ENCODE measurements at regions not wholly inside any gene's neighbourhood (a gene's known extent, or its start where the extent isn't known, plus 50 kb on each side); places are given as distances from the start of the nearest gene placed in this dataset.

GRCh38 chr19:31943778-31944177, 401.6 kb upstream of the ZNF507 start:
- Histone ChIP-seq H2AFZ (ENCODE audit: low read length) (no peak overlapping the region), H3K4me2 (ENCODE audit: insufficient read depth, low read length, poor library complexity, severe bottlenecking) (no peak overlapping the region), H3K4me1 (ENCODE audit: control insufficient read depth in 2 of 2, insufficient read depth in 1 of 2, low read depth in 1 of 2, low read length in 2 of 2) (peaks cover 0 to 1% of the 10 kb centered on the region in 2 donors), H3K9me3 (replicated peaks in 1 of 2; ENCODE audit: control insufficient read depth in 2 of 2, insufficient read depth in 1 of 2, low read depth in 1 of 2, low read length in 2 of 2) (no peaks in the 10 kb centered on the region), H3K23ac (ENCODE audit: low read depth, low read length, poor library complexity) (no peak overlapping the region), H3K4me3 (ENCODE audit: low read length in 2 of 2) (no peak overlapping the region), H2AK5ac (ENCODE audit: low read depth, low read length) (no peak overlapping the region), H3K36me3 (replicated peaks in 1 of 2; ENCODE audit: control insufficient read depth in 2 of 2, insufficient read depth in 2 of 2, low read length in 2 of 2) (no peaks in the 10 kb centered on the region), H3K14ac (ENCODE audit: low read length) (no peak overlapping the region), H4K8ac (ENCODE audit: low read depth, low read length) (no peak overlapping the region), H2BK15ac (ENCODE audit: low read length) (no peak overlapping the region), H3K27ac (replicated peaks; ENCODE audit: low read length) (no peak overlapping the region), H4K91ac (ENCODE audit: low read depth, low read length, poor library complexity) (no peak overlapping the region), H2BK120ac (ENCODE audit: low read depth, low read length) (no peak overlapping the region), H3K4ac (ENCODE audit: low read length) (no peak overlapping the region), H3K18ac (ENCODE audit: low read length) (no peak overlapping the region), H2BK5ac (ENCODE audit: low read length) (no peak overlapping the region), H3K9ac (ENCODE audit: low read depth, low read length, poor library complexity) (no peak overlapping the region), H3K27me3 (ENCODE audit: control insufficient read depth in 3 of 3, insufficient read depth in 3 of 3, low read depth in 1 of 3, low read length in 3 of 3) (no peaks in the 10 kb centered on the region), H3K79me1 (ENCODE audit: low read depth, low read length) (no peaks in the 10 kb centered on the region), H2BK12ac (ENCODE audit: low read length) (no peak overlapping the region)
- no peak for DNase-seq (ENCODE audit: low spot score)
- no CpG with 5 or more reads among the region's 11 CpGs for WGBS, 2 donors (ENCODE audit: extremely low coverage in 2 of 2, insufficient read length in 2 of 2, insufficient replicate concordance in 1 of 2)

- Histone ChIP-seq H2BK12ac (ENCODE audit: low read length) (no peak overlapping the region), H3K9ac (ENCODE audit: low read depth, low read length, poor library complexity) (no peak overlapping the region), H3K4me3 (ENCODE audit: low read length in 2 of 2) (no peak overlapping the region), H3K4me1 (ENCODE audit: control insufficient read depth in 2 of 2, insufficient read depth in 1 of 2, low read depth in 1 of 2, low read length in 2 of 2) (peaks cover 0 to 3% of the 10 kb centered on the region in 2 donors), H2AK5ac (ENCODE audit: low read depth, low read length) (no peak overlapping the region), H3K14ac (ENCODE audit: low read length) (no peak overlapping the region), H3K27ac (replicated peaks; ENCODE audit: low read length) (no peak overlapping the region), H3K23ac (ENCODE audit: low read depth, low read length, poor library complexity) (no peak overlapping the region), H3K4ac (ENCODE audit: low read length) (no peak overlapping the region), H2BK120ac (ENCODE audit: low read depth, low read length) (no peak overlapping the region), H3K79me1 (ENCODE audit: low read depth, low read length) (no peaks in the 10 kb centered on the region), H3K18ac (ENCODE audit: low read length) (no peak overlapping the region), H4K91ac (ENCODE audit: low read depth, low read length, poor library complexity) (no peak overlapping the region), H3K9me3 (replicated peaks in 1 of 2; ENCODE audit: control insufficient read depth in 2 of 2, insufficient read depth in 1 of 2, low read depth in 1 of 2, low read length in 2 of 2) (no peaks in the 10 kb centered on the region), H3K27me3 (ENCODE audit: control insufficient read depth in 3 of 3, insufficient read depth in 3 of 3, low read depth in 1 of 3, low read length in 3 of 3) (no peaks in the 10 kb centered on the region), H2BK5ac (ENCODE audit: low read length) (no peak overlapping the region), H2BK15ac (ENCODE audit: low read length) (no peak overlapping the region), H3K4me2 (ENCODE audit: insufficient read depth, low read length, poor library complexity, severe bottlenecking) (no peak overlapping the region), H2AFZ (ENCODE audit: low read length) (no peak overlapping the region), H3K36me3 (replicated peaks in 1 of 2; ENCODE audit: control insufficient read depth in 2 of 2, insufficient read depth in 2 of 2, low read length in 2 of 2) (no peaks in the 10 kb centered on the region), H4K8ac (ENCODE audit: low read depth, low read length) (no peak overlapping the region)
- DNase-seq (ENCODE audit: low spot score): no peak
- WGBS, 2 donors (ENCODE audit: extremely low coverage in 2 of 2, insufficient read length in 2 of 2, insufficient replicate concordance in 1 of 2): no CpG with 5 or more reads among the region's 3 CpGs
These were observed 401.1 kb upstream of the ZNF507 start for GRCh38 chr19:31944326-31944725.

GRCh38 chr19:31946491-31946890, 398.9 kb upstream of the ZNF507 start:
- no peak for DNase-seq (ENCODE audit: low spot score)
- no peak overlapping the region for H2BK15ac ChIP-seq (ENCODE audit: low read length)
- H3K4me2 ChIP-seq (ENCODE audit: insufficient read depth, low read length, poor library complexity, severe bottlenecking): no peak overlapping the region
- H3K4ac ChIP-seq (ENCODE audit: low read length): no peak overlapping the region
- no peak overlapping the region for H2AFZ ChIP-seq (ENCODE audit: low read length)
- H3K27me3 ChIP-seq (ENCODE audit: control insufficient read depth in 3 of 3, insufficient read depth in 3 of 3, low read depth in 1 of 3, low read length in 3 of 3): no peaks in the 10 kb centered on the region
- no peak overlapping the region for H3K9ac ChIP-seq (ENCODE audit: low read depth, low read length, poor library complexity)
- WGBS, 2 donors (ENCODE audit: extremely low coverage in 2 of 2, insufficient read length in 2 of 2, insufficient replicate concordance in 1 of 2): no CpG with 5 or more reads among the region's 4 CpGs
- no peaks in the 10 kb centered on the region for H3K79me1 ChIP-seq (ENCODE audit: low read depth, low read length)
- H3K9me3 ChIP-seq (replicated peaks in 1 of 2; ENCODE audit: control insufficient read depth in 2 of 2, insufficient read depth in 1 of 2, low read depth in 1 of 2, low read length in 2 of 2): no peaks in the 10 kb centered on the region
- H3K23ac ChIP-seq (ENCODE audit: low read depth, low read length, poor library complexity): no peak overlapping the region
- H3K27ac ChIP-seq (replicated peaks; ENCODE audit: low read length): no peak overlapping the region
- H2AK5ac ChIP-seq (ENCODE audit: low read depth, low read length): no peak overlapping the region
- no peak overlapping the region for H2BK12ac ChIP-seq (ENCODE audit: low read length)
- H4K91ac ChIP-seq (ENCODE audit: low read depth, low read length, poor library complexity): no peak overlapping the region
- peak overlapping the region; percentile 17 for H4K8ac ChIP-seq (ENCODE audit: low read depth, low read length)
- no peaks in the 10 kb centered on the region for H3K36me3 ChIP-seq (replicated peaks in 1 of 2; ENCODE audit: control insufficient read depth in 2 of 2, insufficient read depth in 2 of 2, low read length in 2 of 2)
- H3K18ac ChIP-seq (ENCODE audit: low read length): no peak overlapping the region
- no peak overlapping the region for H2BK5ac ChIP-seq (ENCODE audit: low read length)
- H3K14ac ChIP-seq (ENCODE audit: low read length): no peak overlapping the region
- no peak overlapping the region for H2BK120ac ChIP-seq (ENCODE audit: low read depth, low read length)
- no peak overlapping the region for H3K4me3 ChIP-seq (ENCODE audit: low read length in 2 of 2)
- peaks cover 0 to 3% of the 10 kb centered on the region in 2 donors for H3K4me1 ChIP-seq (ENCODE audit: control insufficient read depth in 2 of 2, insufficient read depth in 1 of 2, low read depth in 1 of 2, low read length in 2 of 2)

- H2BK12ac ChIP-seq (ENCODE audit: low read length): no peak overlapping the region
- H2BK5ac ChIP-seq (ENCODE audit: low read length): no peak overlapping the region
- no peak overlapping the region for H4K8ac ChIP-seq (ENCODE audit: low read depth, low read length)
- H2AFZ ChIP-seq (ENCODE audit: low read length): no peak overlapping the region
- no peak overlapping the region for H3K9ac ChIP-seq (ENCODE audit: low read depth, low read length, poor library complexity)
- H3K4me1 ChIP-seq (ENCODE audit: control insufficient read depth in 2 of 2, insufficient read depth in 1 of 2, low read depth in 1 of 2, low read length in 2 of 2): peaks cover 0 to 3% of the 10 kb centered on the region in 2 donors
- no peak overlapping the region for H3K4me3 ChIP-seq (ENCODE audit: low read length in 2 of 2)
- no peak overlapping the region for H2BK15ac ChIP-seq (ENCODE audit: low read length)
- H2AK5ac ChIP-seq (ENCODE audit: low read depth, low read length): no peak overlapping the region
- no peak overlapping the region for H3K27ac ChIP-seq (replicated peaks; ENCODE audit: low read length)
- no peaks in the 10 kb centered on the region for H3K27me3 ChIP-seq (ENCODE audit: control insufficient read depth in 3 of 3, insufficient read depth in 3 of 3, low read depth in 1 of 3, low read length in 3 of 3)
- no peak for DNase-seq (ENCODE audit: low spot score)
- no peak overlapping the region for H3K4me2 ChIP-seq (ENCODE audit: insufficient read depth, low read length, poor library complexity, severe bottlenecking)
- no peak overlapping the region for H3K23ac ChIP-seq (ENCODE audit: low read depth, low read length, poor library complexity)
- no peak overlapping the region for H3K14ac ChIP-seq (ENCODE audit: low read length)
- H3K36me3 ChIP-seq (replicated peaks in 1 of 2; ENCODE audit: control insufficient read depth in 2 of 2, insufficient read depth in 2 of 2, low read length in 2 of 2): no peaks in the 10 kb centered on the region
- H3K79me1 ChIP-seq (ENCODE audit: low read depth, low read length): no peaks in the 10 kb centered on the region
- WGBS, 2 donors (ENCODE audit: extremely low coverage in 2 of 2, insufficient read length in 2 of 2, insufficient replicate concordance in 1 of 2): no CpG with 5 or more reads among the region's 17 CpGs
- no peak overlapping the region for H4K91ac ChIP-seq (ENCODE audit: low read depth, low read length, poor library complexity)
- no peaks in the 10 kb centered on the region for H3K9me3 ChIP-seq (replicated peaks in 1 of 2; ENCODE audit: control insufficient read depth in 2 of 2, insufficient read depth in 1 of 2, low read depth in 1 of 2, low read length in 2 of 2)
- no peak overlapping the region for H2BK120ac ChIP-seq (ENCODE audit: low read depth, low read length)
- no peak overlapping the region for H3K18ac ChIP-seq (ENCODE audit: low read length)
- no peak overlapping the region for H3K4ac ChIP-seq (ENCODE audit: low read length)
These were observed 397.8 kb upstream of the ZNF507 start for GRCh38 chr19:31947436-31948115.

Data from neuronal stem cell (in vitro differentiated cells).